Stimulated activated CD8-positive, alpha-beta memory T cell treated with anti-CD3 and anti-CD28 coated beads, Interleukin-15, amount 100 ng/mL, for 1 hour (primary cell): ENCODE measurements at regions not wholly inside any gene's neighbourhood (a gene's known extent, or its start where the extent isn't known, plus 50 kb on each side); places are given as distances from the start of the nearest gene placed in this dataset.
"Not testable (repeated sequence)": the region's sequence is repeated elsewhere in the genome, so short reads cannot be mapped to it uniquely, and the experiment has no call there.

ENCODE experiments used
- DNase-seq: peaks from one replicate; pipeline ENCODE4 v3.0.0-alpha.2; 2020; ENCODE audit warnings: low read depth

GRCh38 chr3:125917020-125917549 is 51.9 kb upstream of the ROPN1B start:
- not testable (repeated sequence) for DNase-seq

DNA sequence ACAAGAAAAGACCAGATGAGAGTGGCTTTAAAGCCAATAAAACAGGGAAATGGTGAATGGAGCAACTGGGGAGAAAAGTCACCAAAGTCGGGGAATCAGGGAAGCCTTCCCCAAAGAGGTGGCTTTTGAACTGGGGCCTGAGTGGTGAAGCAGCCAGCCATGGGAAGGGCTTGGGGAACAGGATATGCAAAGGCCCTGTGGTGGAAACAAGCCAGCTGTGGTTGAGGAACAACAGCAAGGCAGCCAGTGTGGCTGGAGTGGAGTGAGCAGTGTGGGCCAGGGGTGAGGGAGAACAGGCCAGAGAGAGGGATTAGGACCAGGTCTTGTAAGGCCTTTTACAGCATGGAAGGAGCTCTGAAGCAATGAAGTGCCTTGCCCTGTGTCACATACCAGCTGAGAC is 51.0 kb upstream of the ROPN1B start:
- not testable (repeated sequence) for DNase-seq

DNA sequence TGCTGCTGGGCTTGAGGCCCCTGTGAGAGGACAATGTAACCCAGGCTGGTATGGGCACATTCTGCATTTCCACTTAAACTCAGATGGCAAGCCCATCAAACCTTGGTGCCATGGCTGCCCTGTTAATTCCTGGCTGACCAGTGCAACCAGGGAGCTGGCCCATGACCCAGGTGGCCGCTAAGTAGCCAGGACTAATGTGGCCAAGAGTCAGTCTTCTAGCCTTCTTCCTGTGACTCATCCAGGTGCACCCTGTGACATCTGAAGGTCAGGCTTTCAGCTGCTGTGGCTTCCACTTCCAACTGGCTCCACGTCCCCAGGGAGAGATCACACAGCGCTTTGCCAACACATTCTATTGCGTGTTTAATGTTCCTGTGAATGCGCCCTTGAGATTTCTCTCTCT is 50.5 kb upstream of the ROPN1B start:
- DNase-seq: not testable (repeated sequence)

GRCh38 chr3:125918866-125919265 is 50.1 kb upstream of the ROPN1B start:
- DNase-seq: not testable (repeated sequence)
